Stimulated activated CD4-positive, alpha-beta T cell treated with anti-CD3 and anti-CD28 coated beads, Interleukin-4, amount 100 ng/mL, for 48 hours (primary cell): ENCODE measurements at regions not wholly inside any gene's neighbourhood (a gene's known extent, or its start where the extent isn't known, plus 50 kb on each side); places are given as distances from the start of the nearest gene placed in this dataset.

ENCODE experiments used
- DNase-seq, 2 donors: peaks; one replicate each; pipeline ENCODE4 v3.0.0-alpha.2; 2020; ENCODE audit warnings: low read depth in 2 of 2

GRCh38 chr1:81073580-81073979 is 727.2 kb upstream of the ADGRL2 start:
- DNase-seq, result no peak

- no peak for DNase-seq
Observed at GRCh38 chr1:81071969-81072753, 728.6 kb upstream of the ADGRL2 start.

GRCh38 chr1:81071072-81071858 is 729.5 kb upstream of the ADGRL2 start:
- DNase-seq, result no peak

- no peak for DNase-seq
Observed at GRCh38 chr1:81069856-81070255, 730.9 kb upstream of the ADGRL2 start.

- DNase-seq, result no peak
Observed at GRCh38 chr1:81068726-81069125, 732.0 kb upstream of the ADGRL2 start.

GRCh38 chr1:81053826-81054225 is 746.9 kb upstream of the ADGRL2 start:
- no peak for DNase-seq

- no peak for DNase-seq
Observed at GRCh38 chr1:81052162-81052561, 748.6 kb upstream of the ADGRL2 start.

GRCh38 chr1:81050390-81050789 is 750.3 kb upstream of the ADGRL2 start:
- DNase-seq, result no peak

- DNase-seq, result no peak
Observed at GRCh38 chr1:81044708-81045107, 756.0 kb upstream of the ADGRL2 start.

GRCh38 chr1:81042225-81042624 is 758.5 kb upstream of the ADGRL2 start:
- DNase-seq, result no peak

GRCh38 chr1:81034291-81034690 is 766.4 kb upstream of the ADGRL2 start:
- no peak for DNase-seq

GRCh38 chr1:81032973-81033425 is 767.7 kb upstream of the ADGRL2 start:
- no peak for DNase-seq

- DNase-seq, result no peak
Observed at GRCh38 chr1:81032374-81032773, 768.4 kb upstream of the ADGRL2 start.

- DNase-seq, result no peak
Observed at GRCh38 chr1:81030441-81030840, 770.3 kb upstream of the ADGRL2 start.

- DNase-seq, result no peak
Observed at GRCh38 chr1:81029266-81029665, 771.5 kb upstream of the ADGRL2 start.

- DNase-seq, result no peak
Observed at GRCh38 chr1:81023187-81023724, 777.5 kb upstream of the ADGRL2 start.

- DNase-seq, result no peak
Observed at GRCh38 chr1:81021134-81021533, 779.6 kb upstream of the ADGRL2 start.

- no peak for DNase-seq
Observed at GRCh38 chr1:81020506-81020905, 780.2 kb upstream of the ADGRL2 start.

- no peak for DNase-seq
Observed at GRCh38 chr1:81010126-81010525, 790.6 kb upstream of the ADGRL2 start.

GRCh38 chr1:81008293-81008692 is 792.4 kb upstream of the ADGRL2 start:
- DNase-seq, result no peak

GRCh38 chr1:81007024-81007423 is 793.7 kb upstream of the ADGRL2 start:
- no peak for DNase-seq

- no peak for DNase-seq
Observed at GRCh38 chr1:81006502-81006901, 794.2 kb upstream of the ADGRL2 start.

GRCh38 chr1:81004011-81004410 is 796.7 kb upstream of the ADGRL2 start:
- no peak for DNase-seq
